ENCODE measurements at regions not wholly inside any gene's neighbourhood (a gene's known extent, or its start where the extent isn't known, plus 50 kb on each side); places are given as distances from the start of the nearest gene placed in this dataset.

- H3K4me3 ChIP-seq (ENCODE audit: low read length) = no peak overlapping the region
- DNase-seq = no peak
- peaks cover 13% of the 10 kb centered on the region for H3K27me3 Mint-ChIP-seq (ENCODE audit: insufficient read depth)
- no peak overlapping the region for H3K4me3 Mint-ChIP-seq
- no peaks in the 10 kb centered on the region for H3K9me3 ChIP-seq (ENCODE audit: control insufficient read depth, low read length)
- 81 to 85% methylated on average over 9 of the region's 9 CpGs for WGBS, 2 experiments (ENCODE audit: insufficient coverage in 1 of 2, insufficient read length in 1 of 2)
- H3K27ac ChIP-seq (ENCODE audit: low read depth, low read length) = no peak overlapping the region
- peaks cover 6% of the 10 kb centered on the region for H3K9me3 Mint-ChIP-seq
- peaks cover 3% of the 10 kb centered on the region for H3K4me1 ChIP-seq (ENCODE audit: control insufficient read depth, insufficient read depth, low read length)
- H3K4me1 Mint-ChIP-seq = peaks cover 29% of the 10 kb centered on the region
- H3K36me3 ChIP-seq (ENCODE audit: control insufficient read depth, insufficient read depth, low read length) = no peaks in the 10 kb centered on the region
- no peaks in the 10 kb centered on the region for H3K36me3 Mint-ChIP-seq (ENCODE audit: low read depth)
- H3K27me3 ChIP-seq (ENCODE audit: control insufficient read depth, insufficient read depth, low read length, poor library complexity, severe bottlenecking) = peaks cover 4% of the 10 kb centered on the region
- no peak for TF ChIP-seq CTCF (conservative IDR thresholded peaks at IDR 0.05)
- H3K9ac ChIP-seq (ENCODE audit: extremely low read depth, low read length, poor library complexity, severe bottlenecking) = no peak overlapping the region
- H3K27ac Mint-ChIP-seq = no peak overlapping the region
Measured at GRCh38 chr15:100711516-100712021, 109.2 kb downstream of the ASB7 start.

GRCh38 chr15:100712226-100712625, 109.8 kb downstream of the ASB7 start:
- H3K9me3 Mint-ChIP-seq = peaks cover 6% of the 10 kb centered on the region
- no peaks in the 10 kb centered on the region for H3K36me3 Mint-ChIP-seq (ENCODE audit: low read depth)
- H3K27ac ChIP-seq (ENCODE audit: low read depth, low read length) = no peak overlapping the region
- no peak for DNase-seq
- 88 to 100% methylated on average over 3 to 8 of the region's 8 CpGs for WGBS, 2 experiments (ENCODE audit: insufficient coverage in 1 of 2, insufficient read length in 1 of 2)
- H3K27me3 ChIP-seq (ENCODE audit: control insufficient read depth, insufficient read depth, low read length, poor library complexity, severe bottlenecking) = peaks cover 4% of the 10 kb centered on the region
- peaks cover 3% of the 10 kb centered on the region for H3K4me1 ChIP-seq (ENCODE audit: control insufficient read depth, insufficient read depth, low read length)
- H3K4me3 ChIP-seq (ENCODE audit: low read length) = no peak overlapping the region
- peaks cover 12% of the 10 kb centered on the region for H3K27me3 Mint-ChIP-seq (ENCODE audit: insufficient read depth)
- no peak for TF ChIP-seq CTCF (conservative IDR thresholded peaks at IDR 0.05)
- H3K4me1 Mint-ChIP-seq = peaks cover 24% of the 10 kb centered on the region
- H3K9ac ChIP-seq (ENCODE audit: extremely low read depth, low read length, poor library complexity, severe bottlenecking) = no peak overlapping the region
- H3K9me3 ChIP-seq (ENCODE audit: control insufficient read depth, low read length) = no peaks in the 10 kb centered on the region
- H3K27ac Mint-ChIP-seq = no peak overlapping the region
- no peaks in the 10 kb centered on the region for H3K36me3 ChIP-seq (ENCODE audit: control insufficient read depth, insufficient read depth, low read length)
- no peak overlapping the region for H3K4me3 Mint-ChIP-seq

- Histone ChIP-seq H3K9me3 (ENCODE audit: control insufficient read depth, low read length) (no peaks in the 10 kb centered on the region), H3K27me3 (ENCODE audit: control insufficient read depth, insufficient read depth, low read length, poor library complexity, severe bottlenecking) (peaks cover 4% of the 10 kb centered on the region), H3K27ac (ENCODE audit: low read depth, low read length) (no peak overlapping the region), H3K4me3 (ENCODE audit: low read length) (no peak overlapping the region), H3K36me3 (ENCODE audit: control insufficient read depth, insufficient read depth, low read length) (no peaks in the 10 kb centered on the region), H3K4me1 (ENCODE audit: control insufficient read depth, insufficient read depth, low read length) (peaks cover 3% of the 10 kb centered on the region), H3K9ac (ENCODE audit: extremely low read depth, low read length, poor library complexity, severe bottlenecking) (no peak overlapping the region)
- WGBS, 2 experiments (ENCODE audit: insufficient coverage in 1 of 2, insufficient read length in 1 of 2) = 91 to 93% methylated on average over 22 of the region's 22 CpGs
- TF ChIP-seq CTCF (conservative IDR thresholded peaks at IDR 0.05) = no peak
- peak; percentile 74 for DNase-seq
- Mint-ChIP-seq H3K4me3 (no peak overlapping the region), H3K27ac (peak overlapping the region; percentile 60), H3K27me3 (ENCODE audit: insufficient read depth) (peaks cover 15% of the 10 kb centered on the region), H3K36me3 (ENCODE audit: low read depth) (no peaks in the 10 kb centered on the region), H3K9me3 (peaks cover 6% of the 10 kb centered on the region), H3K4me1 (peaks cover 22% of the 10 kb centered on the region)
Measured at GRCh38 chr15:100713163-100713867, 110.9 kb downstream of the ASB7 start.
